ENCODE measurements at regions not wholly inside any gene's neighbourhood (a gene's known extent, or its start where the extent isn't known, plus 50 kb on each side); places are given as distances from the start of the nearest gene placed in this dataset.

- no TSS peak for BruUV-seq (replicated peaks)
- Histone ChIP-seq H2AFZ (ENCODE audit: low read depth, low read length, poor library complexity, severe bottlenecking) (no peak overlapping the region), H3K9ac (ENCODE audit: low read length) (no peak overlapping the region), H3K9me3 (ENCODE audit: control insufficient read depth in 1 of 2, insufficient read depth in 1 of 2, low read depth in 1 of 2, low read length in 2 of 2) (peaks cover 0 to 7% of the 10 kb centered on the region in 2 experiments; a peak in 2 of 4 replicates), H4K20me1 (ENCODE audit: insufficient read depth) (no peaks in the 10 kb centered on the region), H3K27me3 (ENCODE audit: insufficient read depth, low read length) (no peaks in the 10 kb centered on the region), H3K79me2 (ENCODE audit: insufficient read depth, low read length) (no peaks in the 10 kb centered on the region), H3K27ac (ENCODE audit: low read depth, low read length) (no peak overlapping the region), H3K36me3 (ENCODE audit: control insufficient read depth in 1 of 2, insufficient read depth in 2 of 2, low read length in 2 of 2) (no peaks in the 10 kb centered on the region), H3K9me2 (ENCODE audit: insufficient read depth) (no peaks in the 10 kb centered on the region), H3K4me2 (ENCODE audit: low read length) (no peak overlapping the region), H3K4me1 (ENCODE audit: control insufficient read depth in 1 of 2, insufficient read depth in 2 of 2, low read length in 2 of 2) (no peaks in the 10 kb centered on the region), H3K4me3 (replicated peaks in 1 of 2; ENCODE audit: low read depth in 1 of 2, low read length in 2 of 2) (no peak overlapping the region)
- ChIA-PET CTCF (no interaction called here), POLR2A (no interaction called here), RAD21 (ENCODE audit: low non-redundant PET in 1 of 2, low total read pairs in 2 of 2, uncharacterized antibody in 2 of 2, unreplicated experiment in 2 of 2) (no interaction called here)
- intact Hi-C loops (cut with micrococcal nuclease), result no loop called here
- no peak for DNase-seq (ENCODE audit: low read depth, low spot score)
- no peak for ATAC-seq
- TF ChIP-seq RAD21 (IDR thresholded peaks at IDR 0.05; ENCODE audit: low read depth) (no peak), JUND (IDR thresholded peaks at IDR 0.05) (no peak), ELF1 (IDR thresholded peaks at IDR 0.05; ENCODE audit: borderline replicate concordance, low read depth) (no peak), EZH2phosphoT487 (IDR thresholded peaks at IDR 0.05; ENCODE audit: borderline replicate concordance) (no peak)
These were observed 53.0 kb downstream of the HDGFL1 start for GRCh38 chr6:22622351-22622750.

GRCh38 chr6:22622813-22623212 is 53.4 kb downstream of the HDGFL1 start:
- ChIA-PET RAD21 (ENCODE audit: low non-redundant PET in 1 of 2, low total read pairs in 2 of 2, uncharacterized antibody in 2 of 2, unreplicated experiment in 2 of 2) (no interaction called here), POLR2A (no interaction called here), CTCF (no interaction called here)
- intact Hi-C loops (cut with micrococcal nuclease), result no loop called here
- Histone ChIP-seq H3K27ac (ENCODE audit: low read depth, low read length) (no peak overlapping the region), H3K36me3 (ENCODE audit: control insufficient read depth in 1 of 2, insufficient read depth in 2 of 2, low read length in 2 of 2) (no peaks in the 10 kb centered on the region), H3K79me2 (ENCODE audit: insufficient read depth, low read length) (no peaks in the 10 kb centered on the region), H3K4me2 (ENCODE audit: low read length) (no peak overlapping the region), H4K20me1 (ENCODE audit: insufficient read depth) (no peaks in the 10 kb centered on the region), H3K9me2 (ENCODE audit: insufficient read depth) (no peaks in the 10 kb centered on the region), H3K4me3 (replicated peaks in 1 of 2; ENCODE audit: low read depth in 1 of 2, low read length in 2 of 2) (no peak overlapping the region), H3K27me3 (ENCODE audit: insufficient read depth, low read length) (no peaks in the 10 kb centered on the region), H3K9ac (ENCODE audit: low read length) (no peak overlapping the region), H2AFZ (ENCODE audit: low read depth, low read length, poor library complexity, severe bottlenecking) (no peak overlapping the region), H3K9me3 (ENCODE audit: control insufficient read depth in 1 of 2, insufficient read depth in 1 of 2, low read depth in 1 of 2, low read length in 2 of 2) (peaks cover 0 to 7% of the 10 kb centered on the region in 2 experiments; a peak in 2 of 4 replicates), H3K4me1 (ENCODE audit: control insufficient read depth in 1 of 2, insufficient read depth in 2 of 2, low read length in 2 of 2) (no peaks in the 10 kb centered on the region)
- no peak for DNase-seq (ENCODE audit: low read depth, low spot score)
- ATAC-seq, result no peak
- BruUV-seq (replicated peaks), result no TSS peak
- TF ChIP-seq ZFX (IDR thresholded peaks at IDR 0.05) (no peak), JUND (IDR thresholded peaks at IDR 0.05) (no peak), EZH2phosphoT487 (IDR thresholded peaks at IDR 0.05; ENCODE audit: borderline replicate concordance) (no peak), ZNF274 (IDR thresholded peaks at IDR 0.05; ENCODE audit: low read depth, low read length) (no peak), EGR1 (IDR thresholded peaks at IDR 0.05; ENCODE audit: low read depth) (no peak), CEBPB (IDR thresholded peaks at IDR 0.05; ENCODE audit: low read depth) (no peak), ZBTB33 (IDR thresholded peaks at IDR 0.05; ENCODE audit: extremely low read depth, insufficient replicate concordance, low read length) (no peak), POLR2AphosphoS5 (IDR thresholded peaks at IDR 0.05; ENCODE audit: low read depth, low read length) (no peak), SIN3A (IDR thresholded peaks at IDR 0.05; ENCODE audit: low read depth) (no peak), CBX3 (IDR thresholded peaks at IDR 0.05; ENCODE audit: low read depth) (no peak), MAX (IDR thresholded peaks at IDR 0.05) (no peak), SP1 (IDR thresholded peaks at IDR 0.05; ENCODE audit: low read depth) (no peak), YY1 (IDR thresholded peaks at IDR 0.05; ENCODE audit: extremely low read depth, insufficient replicate concordance, low read depth, low read length) (no peak), TCF7L2 (IDR thresholded peaks at IDR 0.05; ENCODE audit: borderline replicate concordance, extremely low read depth, insufficient read depth, insufficient read length) (no peak), POLR2A (IDR thresholded peaks at IDR 0.05; ENCODE audit: borderline replicate concordance, extremely low read depth, insufficient read depth, insufficient read length) (no peak), ATF3 (IDR thresholded peaks at IDR 0.05) (no peak), CTCF (IDR thresholded peaks at IDR 0.05 in 2 of 3, conservative IDR thresholded peaks at IDR 0.05 in 1 of 3; ENCODE audit: borderline replicate concordance in 1 of 3, insufficient read depth in 1 of 3, low read depth in 2 of 3, low read length in 2 of 3) (no peak), FOSL1 (IDR thresholded peaks at IDR 0.05; ENCODE audit: low read depth) (no peak)
